OCI-LY7 (cell line): ENCODE measurements at regions not wholly inside any gene's neighbourhood (a gene's known extent, or its start where the extent isn't known, plus 50 kb on each side); places are given as distances from the start of the nearest gene placed in this dataset.

ENCODE experiments used
- BruUV-seq: library from RNA; stranded (reverse); fragments of 400-500 nt; replicated peaks from 2 replicates; lab custom pipeline; 2021; lab: Mats Ljungman, UMichigan
- CTCF ChIA-PET: fragments of 300-600 bp; sonication (Branson Sonifier 250); formaldehyde crosslinking; loops from one replicate; lab custom pipeline; 2022; ENCODE audit warnings: antibody characterized with exemption; ENCODE audit not compliant: unreplicated experiment; lab: Charles Lee
- POLR2A ChIA-PET: fragments of 300-600 bp; sonication (Branson Sonifier 250); formaldehyde crosslinking; loops from one replicate; lab custom pipeline; 2022; ENCODE audit warnings: antibody characterized with exemption; lab: Charles Lee
- DNase-seq: peaks from one replicate; pipeline ENCODE4 v3.0.0-alpha.2; 2015; ENCODE audit warnings: low spot score
- H2AFZ ChIP-seq: fragments of 200-600 bp; sonication (generic), shearing (Covaris generic); 2 replicates; pipeline ENCODE4 v1.6.1; 2014; ENCODE audit warnings: mild to moderate bottlenecking, antibody characterized with exemption, low read length, moderate library complexity
- H3K27ac ChIP-seq: fragments of 200-600 bp; sonication (generic); 2 replicates; pipeline ENCODE4 v1.5.1; 2014; ENCODE audit warnings: mixed run types, low read depth, mild to moderate bottlenecking, moderate library complexity, low read length, inconsistent platforms; ENCODE audit not compliant: poor library complexity, severe bottlenecking
- H3K36me3 ChIP-seq: fragments of 200-600 bp; sonication (generic); 2 replicates; pipeline ENCODE4 v1.6.1; 2014; ENCODE audit warnings: mild to moderate bottlenecking, antibody characterized with exemption, low read length, moderate library complexity, mixed read lengths; ENCODE audit not compliant: insufficient read depth
- H3K4me1 ChIP-seq: fragments of 200-600 bp; sonication (generic); 2 replicates; pipeline ENCODE4 v1.5.1; 2014; ENCODE audit warnings: mild to moderate bottlenecking, low read length; ENCODE audit not compliant: insufficient read depth, poor library complexity, severe bottlenecking
- H3K4me2 ChIP-seq: fragments of 200-600 bp; sonication (generic); 2 replicates; pipeline ENCODE4 v1.6.1; 2014; ENCODE audit warnings: mild to moderate bottlenecking, low read length
- H3K4me3 ChIP-seq: fragments of 200-600 bp; sonication (generic); 2 replicates; pipeline ENCODE4 v1.5.1; 2014; ENCODE audit warnings: mild to moderate bottlenecking, low read depth, low read length; ENCODE audit not compliant: poor library complexity, severe bottlenecking
- H3K79me2 ChIP-seq: fragments of 200-600 bp; sonication (generic); 2 replicates; pipeline ENCODE4 v1.6.1; 2016; ENCODE audit warnings: low read depth, mild to moderate bottlenecking, low read length, moderate library complexity, mixed read lengths; ENCODE audit not compliant: insufficient read depth
- H3K9me2 ChIP-seq: fragments of 200-600 bp; sonication (generic); 2 replicates; pipeline ENCODE4 v1.6.1; 2016; ENCODE audit warnings: mild to moderate bottlenecking, low read length, mixed read lengths; ENCODE audit not compliant: insufficient read depth
- H3K9me3 ChIP-seq: fragments of 200-600 bp; sonication (generic); 2 replicates; pipeline ENCODE4 v1.6.1; 2014; ENCODE audit warnings: mild to moderate bottlenecking, mixed run types, low read length, mixed read lengths
- H4K20me1 ChIP-seq: fragments of 200-600 bp; sonication (generic); 2 replicates; pipeline ENCODE4 v1.6.1; 2014; ENCODE audit warnings: mild to moderate bottlenecking, antibody characterized with exemption, low read length, moderate library complexity, mixed read lengths; ENCODE audit not compliant: insufficient read depth
- CTCF ChIP-seq: fragments of 200-600 bp; sonication (generic); conservative IDR thresholded peaks from 2 replicates; pipeline ENCODE4 v1.5.1; 2014; ENCODE audit warnings: mild to moderate bottlenecking, antibody characterized with exemption, low read length, moderate library complexity, mixed read lengths
- EZH2phosphoT487 ChIP-seq: fragments of 200-600 bp; sonication (generic); IDR thresholded peaks from 2 replicates; pipeline ENCODE4 v1.6.1; 2018; ENCODE audit warnings: low read depth, borderline replicate concordance, mild to moderate bottlenecking, mixed run types, antibody characterized with exemption, low read length, moderate library complexity, mixed read lengths
- intact Hi-C: fragments of 100-400 bp; cut with micrococcal nuclease; formaldehyde crosslinking; loops from one replicate; pipeline ENCODE4 v1.10.0; 2022; ENCODE audit not compliant: unreplicated experiment

DNA sequence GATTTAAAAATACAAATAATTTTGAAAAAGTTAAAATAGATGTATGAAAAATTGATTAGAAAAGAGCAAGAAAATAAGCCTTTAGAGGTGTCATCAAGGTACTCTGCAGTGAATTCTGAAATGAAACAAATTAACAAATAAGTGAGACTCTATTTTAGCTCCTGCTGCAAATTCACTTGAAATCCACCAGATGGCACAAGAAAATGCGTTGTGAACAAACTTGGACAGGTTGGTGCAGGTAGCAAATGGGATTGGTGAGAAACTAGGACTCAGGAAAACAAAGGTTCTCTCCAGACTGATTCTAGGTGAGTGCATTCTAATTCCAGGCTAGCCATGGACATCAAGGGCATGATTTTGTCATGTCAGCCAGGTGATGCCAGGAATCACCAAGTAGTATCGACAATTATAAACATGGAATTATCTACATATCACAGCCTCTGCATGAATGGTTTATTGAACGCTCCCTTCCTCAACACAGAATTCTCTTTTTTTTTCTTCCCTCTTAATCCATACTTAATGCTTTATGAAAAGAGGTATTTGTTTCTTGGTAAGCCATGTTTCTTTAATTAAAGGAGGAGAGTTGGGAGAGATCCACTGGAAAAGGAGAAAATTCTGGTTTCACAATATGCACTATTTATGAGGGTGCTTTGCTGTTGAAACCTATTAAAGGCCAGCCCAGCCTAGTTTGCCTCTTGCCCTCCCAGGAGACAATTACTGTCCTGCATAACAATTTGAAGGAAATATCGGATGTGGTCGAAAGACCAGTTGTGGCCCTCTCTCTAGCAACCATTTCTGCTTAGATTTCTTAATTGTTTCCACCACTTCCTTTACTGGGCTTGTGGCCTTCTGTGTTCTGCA is 118.1 kb downstream of the ZNF365 start:
- Histone ChIP-seq H3K79me2 (no peaks in the 10 kb centered on the region), H3K36me3 (no peaks in the 10 kb centered on the region), H2AFZ (no peak overlapping the region), H3K4me3 (no peak overlapping the region), H3K9me2 (no peaks in the 10 kb centered on the region), H3K4me2 (no peak overlapping the region), H3K4me1 (peaks cover 3% of the 10 kb centered on the region), H4K20me1 (no peaks in the 10 kb centered on the region), H3K27ac (no peak overlapping the region), H3K9me3 (no peaks in the 10 kb centered on the region)
- TF ChIP-seq EZH2phosphoT487, result no peak
- TF ChIP-seq CTCF, result peak; percentile 93
- ChIA-PET POLR2A (interaction anchor here (0.6 to 1.9 kb wide), 5 partner anchors 34 to 916 kb away, joined by 3 to 9 read pairs (median 4); no protein-coding TSS in a partner anchor), CTCF (interaction anchor here (0.5 to 1.2 kb wide), 4 partner anchors 35 to 147 kb away, joined by 3 to 4 read pairs (median 3); no protein-coding TSS in a partner anchor)
- BruUV-seq, result no TSS peak
- intact Hi-C loops, result loop anchor here (1.0 to 5.0 kb wide), 4 partner anchors 55 to 593 kb away; partner anchors contain the start of gene EGR2
- DNase-seq, result peak; percentile 72

- BruUV-seq, result no TSS peak
- H3K9me2 ChIP-seq, result no peaks in the 10 kb centered on the region
- peaks cover 3% of the 10 kb centered on the region for H3K4me1 ChIP-seq
- no peaks in the 10 kb centered on the region for H3K79me2 ChIP-seq
- CTCF ChIA-PET, result interaction anchor here (0.5 to 1.2 kb wide), 2 partner anchors 36 to 147 kb away, joined by 3 to 4 read pairs; no protein-coding TSS in a partner anchor
- intact Hi-C loops, result loop anchor here (1.0 to 5.0 kb wide), 4 partner anchors 56 to 592 kb away; partner anchors contain the start of gene EGR2
- DNase-seq, result no peak
- no peak overlapping the region for H3K4me3 ChIP-seq
- H3K9me3 ChIP-seq, result no peaks in the 10 kb centered on the region
- POLR2A ChIA-PET, result interaction anchor here (0.6 to 1.9 kb wide), 2 partner anchors 54 to 915 kb away, joined by 4 to 9 read pairs; no protein-coding TSS in a partner anchor
- no peak for TF ChIP-seq EZH2phosphoT487
- TF ChIP-seq CTCF, result no peak
- H3K4me2 ChIP-seq, result no peak overlapping the region
- no peaks in the 10 kb centered on the region for H3K36me3 ChIP-seq
- H2AFZ ChIP-seq, result no peak overlapping the region; the same call in 1 of the 2 replicates
- H4K20me1 ChIP-seq, result no peaks in the 10 kb centered on the region
- no peak overlapping the region for H3K27ac ChIP-seq
These were observed 118.7 kb downstream of the ZNF365 start for GRCh38 chr10:62492870-62493180.

- POLR2A ChIA-PET, result interaction anchor here (0.6 to 1.4 kb wide), 2 partner anchors 8 to 120 kb away, joined by 3 to 4 read pairs; no protein-coding TSS in a partner anchor
- Histone ChIP-seq H3K4me1 (peaks cover 3% of the 10 kb centered on the region), H3K36me3 (no peaks in the 10 kb centered on the region), H3K4me2 (no peak overlapping the region), H3K4me3 (no peak overlapping the region), H3K27ac (no peak overlapping the region), H3K9me2 (no peaks in the 10 kb centered on the region), H2AFZ (no peak overlapping the region), H3K79me2 (no peaks in the 10 kb centered on the region), H3K9me3 (no peaks in the 10 kb centered on the region), H4K20me1 (no peaks in the 10 kb centered on the region)
- CTCF ChIA-PET, result no interaction called here
- no peak for DNase-seq
- intact Hi-C loops, result no loop called here
- TF ChIP-seq EZH2phosphoT487 (no peak), CTCF (no peak)
- no TSS peak for BruUV-seq
These were observed 122.8 kb downstream of the ZNF365 start for GRCh38 chr10:62496925-62497324.
